GM12865 (cell line): ENCODE measurements at regions not wholly inside any gene's neighbourhood (a gene's known extent, or its start where the extent isn't known, plus 50 kb on each side); places are given as distances from the start of the nearest gene placed in this dataset.

Experiments
- DNase-seq: peaks from one replicate; pipeline ENCODE4 v3.0.0; 2010; ENCODE audit warnings: low read depth
- H3K4me3 ChIP-seq: 2 replicates; pipeline ENCODE4 v1.5.1; 2011; ENCODE audit warnings: mild to moderate bottlenecking, low read depth, low read length, control low read depth
- CTCF ChIP-seq: IDR thresholded peaks from 2 replicates; pipeline ENCODE4 v1.5.1; 2011; ENCODE audit warnings: low read length, control low read depth, low read depth, inconsistent platforms; ENCODE audit not compliant: insufficient read depth; ENCODE audit errors: missing control alignments

- TF ChIP-seq CTCF, result no peak
- no peak overlapping the region for H3K4me3 ChIP-seq
- DNase-seq, result no peak
Measured at GRCh38 chr4:1554876-1555265, 129.2 kb downstream of the FAM53A start.

DNA sequence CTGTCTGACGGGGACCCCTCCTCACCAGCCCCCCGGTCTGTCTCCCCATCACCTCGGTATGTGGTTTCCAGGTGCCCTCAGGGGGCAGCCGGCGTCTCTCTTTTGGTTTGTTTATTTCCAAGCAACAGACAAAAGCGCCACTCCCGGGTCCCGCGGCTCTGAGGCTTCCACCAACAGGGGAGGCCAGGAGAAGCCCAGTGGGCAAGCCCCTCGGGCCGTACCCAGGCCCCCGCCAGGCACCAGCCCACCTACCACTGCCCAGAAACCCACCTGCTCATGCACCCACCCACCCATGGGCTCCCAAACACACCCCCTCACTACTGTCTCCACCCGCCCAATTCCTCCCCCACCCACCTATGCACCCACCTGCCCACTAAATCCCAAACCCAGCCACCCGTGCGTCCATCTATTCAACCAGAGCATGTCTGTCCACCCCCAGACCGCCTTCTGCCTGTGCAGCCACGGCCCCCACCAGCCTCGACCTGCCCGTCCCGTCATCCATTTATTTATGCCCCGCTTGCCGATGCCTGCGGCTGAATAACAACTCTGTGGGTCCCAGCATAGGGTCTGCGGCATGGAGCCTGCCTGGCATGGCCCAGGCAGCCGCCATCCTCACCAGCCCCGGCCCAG, 129.8 kb downstream of the FAM53A start:
- no peak for TF ChIP-seq CTCF
- H3K4me3 ChIP-seq, result no peak overlapping the region
- no peak for DNase-seq

DNA sequence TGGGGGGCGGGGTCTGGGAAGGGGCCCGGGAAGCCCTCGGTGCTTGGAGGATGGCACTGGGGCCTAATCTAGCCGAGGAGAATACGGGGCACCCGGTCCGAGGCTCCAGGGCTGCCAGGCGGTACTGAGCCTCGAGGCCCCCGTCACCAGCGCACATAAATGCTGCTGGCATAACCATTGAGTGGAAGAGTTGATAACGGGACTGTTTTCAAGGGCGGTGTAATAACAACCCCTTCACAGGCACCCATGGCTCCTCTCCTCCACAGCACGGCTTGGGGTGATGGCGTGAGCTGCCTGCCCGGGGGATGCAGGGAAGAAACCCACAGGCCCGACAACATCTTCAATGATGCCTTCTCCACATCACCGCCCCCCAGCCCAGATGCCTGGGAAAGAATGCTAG, 130.7 kb downstream of the FAM53A start:
- no peak overlapping the region for H3K4me3 ChIP-seq
- DNase-seq, result no peak
- TF ChIP-seq CTCF, result no peak

GRCh38 chr4:1552451-1552850, 131.7 kb downstream of the FAM53A start:
- DNase-seq, result no peak
- H3K4me3 ChIP-seq, result no peak overlapping the region
- no peak for TF ChIP-seq CTCF

DNA sequence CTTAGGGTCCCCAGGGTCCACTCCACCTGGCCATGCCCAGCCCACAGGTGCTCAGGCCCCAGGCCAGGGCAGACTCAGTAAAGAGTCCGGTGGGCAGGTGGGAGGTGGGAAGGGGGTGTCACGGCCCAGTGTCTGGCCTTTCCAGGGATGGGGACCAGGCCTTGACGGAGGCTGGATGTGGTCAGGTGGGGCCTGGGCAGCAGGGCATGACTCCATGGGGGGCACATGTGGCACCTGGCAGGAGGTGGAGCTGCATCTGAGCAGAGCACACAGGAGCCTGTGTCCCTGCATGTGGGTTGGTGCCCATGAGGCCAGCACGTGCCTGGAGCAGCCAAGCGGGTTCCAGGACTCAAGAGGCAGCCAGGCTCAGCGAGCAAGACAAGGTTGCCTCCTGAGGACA, 132.9 kb downstream of the FAM53A start:
- DNase-seq, result no peak
- no peak overlapping the region for H3K4me3 ChIP-seq
- TF ChIP-seq CTCF, result no peak

GRCh38 chr4:1550122-1551070, 133.7 kb downstream of the FAM53A start:
- no peak overlapping the region for H3K4me3 ChIP-seq
- no peak for TF ChIP-seq CTCF

More at GRCh38 chr4:1550122-1551070, 133.7 kb downstream of the FAM53A start:
- no peak for DNase-seq
